Bronchial epithelial cell (primary cell): ENCODE measurements at regions not wholly inside any gene's neighbourhood (a gene's known extent, or its start where the extent isn't known, plus 50 kb on each side); places are given as distances from the start of the nearest gene placed in this dataset.

Source experiments
- DNase-seq: peaks from one replicate; pipeline ENCODE4 v3.0.0-alpha.2; 2010; ENCODE audit warnings: low read depth
- FAIRE-seq: peaks from 2 replicates; lab custom pipeline; 2011; peaks lifted over from hg19 to GRCh38; lab: Jason Lieb, UNC
- H3K27me3 ChIP-seq: 2 replicates; pipeline ENCODE4 v1.5.1; 2011; ENCODE audit warnings: low read length; ENCODE audit not compliant: control insufficient read depth, insufficient read depth
- H3K36me3 ChIP-seq: 2 replicates; pipeline ENCODE4 v1.5.1; 2011; ENCODE audit warnings: low read length; ENCODE audit not compliant: control insufficient read depth, insufficient read depth
- H3K4me3 ChIP-seq: 2 replicates; pipeline ENCODE4 v1.5.1; 2011; ENCODE audit warnings: mild to moderate bottlenecking, low read depth, low read length, control low read depth
- TF ChIP-seq, protein P1 (sequence below): IDR thresholded peaks from 2 replicates; pipeline ENCODE4 v1.5.1; 2011; ENCODE audit warnings: mild to moderate bottlenecking, moderate library complexity, low read length, control low read depth, inconsistent platforms; ENCODE audit not compliant: insufficient read depth, severe bottlenecking

DNA sequence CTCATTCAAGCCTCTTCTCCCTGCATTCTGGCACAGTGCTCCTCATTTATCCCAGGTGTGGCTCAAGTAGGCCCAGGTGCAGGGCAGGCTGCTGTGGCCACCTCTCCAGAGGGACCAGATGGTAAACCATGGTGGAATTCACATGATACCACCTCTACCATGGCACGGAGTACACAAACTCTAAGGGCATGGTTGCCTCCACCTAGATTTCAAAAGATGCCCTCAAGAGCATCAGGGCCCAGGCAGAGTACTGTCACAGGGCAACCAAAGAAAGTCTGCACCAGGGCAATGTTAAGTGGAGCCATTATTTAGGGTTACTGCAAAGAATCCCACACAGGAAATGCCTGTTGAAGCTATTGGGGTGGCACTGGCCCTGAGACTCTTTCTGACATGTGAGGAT, 647.1 kb upstream of the MIR17HG start:
- Histone ChIP-seq H3K36me3 (no peaks in the 10 kb centered on the region), H3K27me3 (no peaks in the 10 kb centered on the region), H3K4me3 (no peak overlapping the region)
- DNase-seq (no peak), FAIRE-seq (no peak)
- TF ChIP-seq, protein P1, sequence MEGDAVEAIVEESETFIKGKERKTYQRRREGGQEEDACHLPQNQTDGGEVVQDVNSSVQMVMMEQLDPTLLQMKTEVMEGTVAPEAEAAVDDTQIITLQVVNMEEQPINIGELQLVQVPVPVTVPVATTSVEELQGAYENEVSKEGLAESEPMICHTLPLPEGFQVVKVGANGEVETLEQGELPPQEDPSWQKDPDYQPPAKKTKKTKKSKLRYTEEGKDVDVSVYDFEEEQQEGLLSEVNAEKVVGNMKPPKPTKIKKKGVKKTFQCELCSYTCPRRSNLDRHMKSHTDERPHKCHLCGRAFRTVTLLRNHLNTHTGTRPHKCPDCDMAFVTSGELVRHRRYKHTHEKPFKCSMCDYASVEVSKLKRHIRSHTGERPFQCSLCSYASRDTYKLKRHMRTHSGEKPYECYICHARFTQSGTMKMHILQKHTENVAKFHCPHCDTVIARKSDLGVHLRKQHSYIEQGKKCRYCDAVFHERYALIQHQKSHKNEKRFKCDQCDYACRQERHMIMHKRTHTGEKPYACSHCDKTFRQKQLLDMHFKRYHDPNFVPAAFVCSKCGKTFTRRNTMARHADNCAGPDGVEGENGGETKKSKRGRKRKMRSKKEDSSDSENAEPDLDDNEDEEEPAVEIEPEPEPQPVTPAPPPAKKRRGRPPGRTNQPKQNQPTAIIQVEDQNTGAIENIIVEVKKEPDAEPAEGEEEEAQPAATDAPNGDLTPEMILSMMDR: no peak

DNA sequence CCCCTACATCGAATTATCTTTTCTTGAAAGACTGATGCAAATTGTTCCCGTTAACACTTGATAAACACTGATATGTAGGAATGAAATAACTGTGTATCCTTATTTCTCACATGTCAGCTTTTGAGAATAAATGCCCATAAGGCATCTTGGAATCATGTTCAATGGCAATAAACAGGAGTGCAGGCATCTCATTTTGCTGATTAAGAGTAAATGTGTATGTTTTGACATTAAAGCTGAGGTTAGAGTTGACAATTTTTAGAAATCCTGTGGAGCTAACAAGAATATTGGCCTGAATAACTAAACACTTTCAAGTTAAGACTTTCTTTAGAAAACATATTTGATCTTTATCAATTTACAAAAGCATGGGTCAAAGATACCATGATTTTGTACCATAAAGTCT, 646.2 kb upstream of the MIR17HG start:
- DNase-seq (no peak), FAIRE-seq (no peak)
- no peaks in the 10 kb centered on the region for H3K27me3 ChIP-seq
- no peaks in the 10 kb centered on the region for H3K36me3 ChIP-seq
- H3K4me3 ChIP-seq: no peak overlapping the region
- TF ChIP-seq, protein P1: no peak

DNA sequence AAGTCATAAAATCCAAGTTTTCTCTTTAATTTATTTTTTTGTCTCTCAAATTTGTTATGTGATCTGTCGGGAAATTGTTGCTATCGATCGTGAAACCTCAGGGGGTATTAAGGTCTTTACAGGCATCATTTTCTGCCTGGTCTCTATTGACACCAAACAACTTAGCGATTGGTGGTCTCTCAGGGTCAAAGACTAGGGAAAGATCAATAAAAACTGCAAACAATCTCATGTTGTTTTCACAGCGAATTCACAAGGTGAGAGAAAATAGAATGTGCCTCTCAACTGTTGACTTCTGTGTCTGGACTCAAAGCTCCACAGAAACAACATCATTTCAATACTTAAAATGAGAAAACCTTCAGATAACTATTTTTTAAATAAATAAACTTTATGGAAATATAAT, 645.4 kb upstream of the MIR17HG start:
- Histone ChIP-seq H3K4me3 (no peak overlapping the region), H3K27me3 (no peaks in the 10 kb centered on the region), H3K36me3 (no peaks in the 10 kb centered on the region)
- no peak for FAIRE-seq
- no peak for DNase-seq
- TF ChIP-seq, protein P1: no peak

DNA sequence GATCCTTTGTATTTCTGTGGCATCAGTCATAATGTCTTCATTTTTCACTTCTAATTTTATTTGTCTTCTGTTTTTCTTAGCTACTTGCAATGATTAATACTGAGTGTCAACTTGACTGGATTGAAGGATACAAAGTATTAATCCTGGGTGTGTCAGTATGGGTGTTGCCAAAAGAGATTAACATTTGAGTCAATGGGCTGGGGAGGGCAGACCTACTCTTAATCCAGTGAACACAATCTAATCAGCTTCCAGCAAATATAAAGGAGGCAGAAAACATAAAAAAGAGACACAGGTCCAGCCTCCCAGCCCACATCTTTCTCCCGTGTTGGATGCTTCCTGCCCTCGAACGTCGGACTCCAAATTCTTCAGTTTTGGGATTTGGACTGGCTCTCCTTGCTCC, 640.9 kb upstream of the MIR17HG start:
- Histone ChIP-seq H3K36me3 (no peaks in the 10 kb centered on the region), H3K4me3 (no peak overlapping the region), H3K27me3 (no peaks in the 10 kb centered on the region)
- DNase-seq: peak; percentile 2
- TF ChIP-seq, protein P1: no peak
- FAIRE-seq: no peak

DNA sequence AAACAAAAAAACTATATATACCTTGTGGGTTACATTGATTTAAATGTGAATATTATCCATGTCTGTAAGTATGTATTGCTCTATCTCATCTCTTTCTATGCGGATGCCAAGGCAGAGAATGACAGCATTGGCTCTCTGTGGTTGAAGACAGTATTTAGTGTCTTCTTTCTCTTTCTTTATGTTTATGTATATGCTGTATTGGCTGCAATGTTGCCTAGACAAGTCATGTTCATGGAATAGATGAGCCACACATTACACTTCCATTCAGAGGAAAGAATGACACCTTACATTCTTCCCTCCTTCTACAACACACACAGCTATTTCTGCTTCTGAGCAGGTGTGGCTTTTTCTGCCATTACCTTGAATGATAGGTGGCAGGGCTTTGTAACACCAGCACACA, 639.4 kb upstream of the MIR17HG start:
- H3K27me3 ChIP-seq: no peaks in the 10 kb centered on the region
- no peak overlapping the region for H3K4me3 ChIP-seq
- TF ChIP-seq, protein P1: no peak
- H3K36me3 ChIP-seq: no peaks in the 10 kb centered on the region
- no peak for FAIRE-seq
- DNase-seq: no peak

DNA sequence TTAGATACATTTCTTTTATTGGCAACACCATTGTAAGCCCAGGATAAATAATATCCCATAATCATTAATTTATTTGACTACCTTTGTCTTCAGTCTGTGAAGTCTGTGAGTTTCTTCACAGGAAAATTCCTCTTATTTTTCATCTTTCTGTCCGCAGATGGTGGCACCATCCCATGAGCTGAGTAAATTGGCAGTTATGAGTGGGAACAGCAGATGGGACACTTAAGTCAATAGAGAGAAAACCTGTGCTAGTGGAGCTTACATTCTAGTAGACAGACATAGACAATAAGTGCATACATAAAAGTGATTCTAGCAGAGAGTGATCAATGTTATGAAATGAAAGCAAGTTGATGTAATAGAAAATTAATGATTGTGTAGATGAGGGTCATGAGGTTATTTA, 638.2 kb upstream of the MIR17HG start:
- FAIRE-seq (no peak), DNase-seq (no peak)
- no peak overlapping the region for H3K4me3 ChIP-seq
- H3K36me3 ChIP-seq: no peaks in the 10 kb centered on the region
- no peaks in the 10 kb centered on the region for H3K27me3 ChIP-seq
- TF ChIP-seq, protein P1: no peak
